Endothelial cell (in vitro differentiated cells): ENCODE measurements at regions not wholly inside any gene's neighbourhood (a gene's known extent, or its start where the extent isn't known, plus 50 kb on each side); places are given as distances from the start of the nearest gene placed in this dataset.

ENCODE experiments used
- DNase-seq: peaks from one replicate; pipeline ENCODE4 v3.0.0; 2021; ENCODE audit warnings: low spot score
- H3K27ac Mint-ChIP-seq: one replicate; pipeline ENCODE4 v1.8.0; 2021; ENCODE audit warnings: mixed read lengths, inconsistent platforms; ENCODE audit not compliant: unreplicated experiment
- H3K27me3 Mint-ChIP-seq: one replicate; pipeline ENCODE4 v1.8.0; 2021; ENCODE audit warnings: mild to moderate bottlenecking, moderate library complexity, mixed read lengths, inconsistent platforms; ENCODE audit not compliant: unreplicated experiment
- H3K36me3 Mint-ChIP-seq: one replicate; pipeline ENCODE4 v1.8.0; 2021; ENCODE audit warnings: mild to moderate bottlenecking, low read depth, mixed read lengths, inconsistent platforms; ENCODE audit not compliant: unreplicated experiment
- H3K4me1 Mint-ChIP-seq: one replicate; pipeline ENCODE4 v1.8.0; 2021; ENCODE audit warnings: mild to moderate bottlenecking, mixed read lengths, inconsistent platforms; ENCODE audit not compliant: unreplicated experiment
- H3K4me3 Mint-ChIP-seq: one replicate; pipeline ENCODE4 v1.8.0; 2021; ENCODE audit warnings: mild to moderate bottlenecking, mixed read lengths, inconsistent platforms; ENCODE audit not compliant: unreplicated experiment
- H3K9me3 Mint-ChIP-seq: one replicate; pipeline ENCODE4 v1.8.0; 2021; ENCODE audit warnings: mixed read lengths, inconsistent platforms; ENCODE audit not compliant: unreplicated experiment
- CTCF ChIP-seq: fragments of 200-600 bp; sonication (generic); IDR thresholded peaks from one replicate; pipeline ENCODE4 v1.5.0; 2021; ENCODE audit warnings: antibody characterized with exemption; ENCODE audit not compliant: unreplicated experiment

GRCh38 chr4:141810038-141810711 is 173.8 kb downstream of the IL15 start:
- H3K4me1 Mint-ChIP-seq = no peaks in the 10 kb centered on the region
- no peaks in the 10 kb centered on the region for H3K36me3 Mint-ChIP-seq
- H3K27me3 Mint-ChIP-seq = peaks cover 3% of the 10 kb centered on the region
- H3K27ac Mint-ChIP-seq = no peak overlapping the region
- no peak for TF ChIP-seq CTCF
- no peak overlapping the region for H3K4me3 Mint-ChIP-seq
- DNase-seq = no peak
- H3K9me3 Mint-ChIP-seq = no peaks in the 10 kb centered on the region

- no peaks in the 10 kb centered on the region for H3K4me1 Mint-ChIP-seq
- TF ChIP-seq CTCF = no peak
- no peak overlapping the region for H3K27ac Mint-ChIP-seq
- DNase-seq = no peak
- no peaks in the 10 kb centered on the region for H3K36me3 Mint-ChIP-seq
- no peak overlapping the region for H3K4me3 Mint-ChIP-seq
- H3K9me3 Mint-ChIP-seq = no peaks in the 10 kb centered on the region
- H3K27me3 Mint-ChIP-seq = peaks cover 3% of the 10 kb centered on the region
Observed at GRCh38 chr4:141810712-141811375, 174.5 kb downstream of the IL15 start.

- Mint-ChIP-seq H3K27me3 (peaks cover 3% of the 10 kb centered on the region), H3K36me3 (no peaks in the 10 kb centered on the region), H3K4me3 (no peak overlapping the region), H3K9me3 (no peaks in the 10 kb centered on the region), H3K27ac (no peak overlapping the region), H3K4me1 (no peaks in the 10 kb centered on the region)
- DNase-seq = no peak
- no peak for TF ChIP-seq CTCF
Observed at GRCh38 chr4:141812158-141812557, 175.8 kb downstream of the IL15 start.

GRCh38 chr4:141814499-141814898 is 178.1 kb downstream of the IL15 start:
- Mint-ChIP-seq H3K4me3 (no peak overlapping the region), H3K27me3 (peaks cover 3% of the 10 kb centered on the region), H3K36me3 (no peaks in the 10 kb centered on the region), H3K9me3 (no peaks in the 10 kb centered on the region), H3K4me1 (no peaks in the 10 kb centered on the region), H3K27ac (no peak overlapping the region)
- DNase-seq = no peak
- no peak for TF ChIP-seq CTCF

GRCh38 chr4:141815646-141816045 is 179.3 kb downstream of the IL15 start:
- peaks cover 3% of the 10 kb centered on the region for H3K27me3 Mint-ChIP-seq
- no peak for TF ChIP-seq CTCF
- DNase-seq = no peak
- no peaks in the 10 kb centered on the region for H3K4me1 Mint-ChIP-seq
- H3K36me3 Mint-ChIP-seq = no peaks in the 10 kb centered on the region
- H3K4me3 Mint-ChIP-seq = no peak overlapping the region
- no peak overlapping the region for H3K27ac Mint-ChIP-seq
- no peaks in the 10 kb centered on the region for H3K9me3 Mint-ChIP-seq
